ENCODE measurements at regions not wholly inside any gene's neighbourhood (a gene's known extent, or its start where the extent isn't known, plus 50 kb on each side); places are given as distances from the start of the nearest gene placed in this dataset.

DNA sequence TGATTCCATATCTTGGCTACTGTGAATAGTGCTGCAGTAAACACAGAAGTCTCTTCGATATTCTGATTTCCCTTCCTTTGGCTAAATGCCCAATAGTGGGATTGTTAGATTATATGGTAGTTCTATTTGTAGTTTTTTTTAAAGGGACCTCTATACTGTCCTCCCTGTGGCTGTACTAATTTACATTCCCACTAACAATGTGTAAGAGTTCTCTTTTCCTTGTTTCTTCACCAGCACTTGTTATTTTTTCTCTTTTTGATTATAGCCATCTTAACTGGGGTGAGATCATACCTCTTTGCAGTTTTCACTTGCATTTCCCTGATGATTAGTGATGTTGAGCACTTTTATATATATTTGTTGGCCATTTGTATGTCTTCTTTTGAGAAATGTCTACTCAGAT, 102.0 kb downstream of the CARTPT start:
- no peak for TF ChIP-seq POLR2A (IDR thresholded peaks at IDR 0.05; ENCODE audit: low read length)
- TF ChIP-seq GATA1 (IDR thresholded peaks at IDR 0.05; ENCODE audit: low read depth, low read length): no peak
